T-cell (primary cell): ENCODE measurements at regions not wholly inside any gene's neighbourhood (a gene's known extent, or its start where the extent isn't known, plus 50 kb on each side); places are given as distances from the start of the nearest gene placed in this dataset.

Experiments used
- ATAC-seq, 4 experiments: fragments of 200-7000 bp in 3 of 4; fragments of 150-1000 bp in 1 of 4; cut with Tn5 transposase; replicated peaks in 1 of 4; 1 replicate in 3 of 4; 2 replicates in 1 of 4; pipeline ENCODE4 v1.10.0; 2021; ENCODE audit warnings: moderate library complexity in 3 of 4, mild to moderate bottlenecking in 2 of 4, moderate number of reproducible peaks in 1 of 4
- CTCF ChIA-PET, 2 donors: fragments of 300-600 bp; sonication (Branson Sonifier 250); formaldehyde crosslinking; loops; one replicate each; lab custom pipeline; 2022; ENCODE audit warnings: antibody characterized with exemption in 2 of 2; lab: Charles Lee
- POLR2A ChIA-PET, 2 donors: fragments of 300-600 bp; sonication (Branson Sonifier 250); formaldehyde crosslinking; loops; one replicate each; lab custom pipeline; 2022; ENCODE audit warnings: antibody characterized with exemption in 2 of 2; lab: Charles Lee
- DNase-seq, 35 experiments: peaks; one replicate each; pipeline versions ENCODE4 v3.0.0 to v3.0.0-alpha.2; 2013 to 2023
- H3K27ac ChIP-seq: one replicate; pipeline ENCODE4 v1.5.1; 2013; ENCODE audit warnings: low read length
- H3K27me3 ChIP-seq, 2 experiments: replicated peaks in 1 of 2; 1 replicate in 1 of 2; 2 replicates in 1 of 2; pipeline versions ENCODE4 v1.6.1 to v1.7.0; 2013; ENCODE audit warnings: low read length in 1 of 2, mixed read lengths in 1 of 2; ENCODE audit not compliant: control insufficient read depth in 2 of 2, insufficient read depth in 2 of 2; ENCODE audit errors: extremely low read depth in 1 of 2
- H3K36me3 ChIP-seq, 2 donors: 1 replicate in 1 of 2; 2 replicates in 1 of 2; pipeline versions ENCODE4 v1.6.1 to v1.7.0; 2013; ENCODE audit warnings: low read length in 1 of 2; ENCODE audit not compliant: control insufficient read depth in 2 of 2, insufficient read depth in 1 of 2; ENCODE audit errors: extremely low read depth in 1 of 2
- H3K4me1 ChIP-seq, 2 experiments: 1 replicate in 1 of 2; 2 replicates in 1 of 2; pipeline versions ENCODE4 v1.6.1 to v1.7.0; 2013; ENCODE audit warnings: low read length in 2 of 2, mixed read lengths in 1 of 2; ENCODE audit not compliant: insufficient read depth in 2 of 2, control insufficient read depth in 1 of 2; ENCODE audit errors: extremely low read depth in 1 of 2
- H3K4me3 ChIP-seq, 2 donors: 1 replicate in 1 of 2; 2 replicates in 1 of 2; pipeline versions ENCODE4 v1.5.1 to v1.7.0; 2013; ENCODE audit warnings: mild to moderate bottlenecking in 2 of 2, low read length in 1 of 2, moderate library complexity in 1 of 2; ENCODE audit not compliant: control insufficient read depth in 1 of 2; ENCODE audit errors: extremely low read depth in 1 of 2
- H3K9me3 ChIP-seq: 2 replicates; pipeline ENCODE4 v1.7.0; 2013
- H3K27ac Mint-ChIP-seq, 2 donors: one replicate each; pipeline ENCODE4 v1.8.0; 2020 to 2021; ENCODE audit warnings: mild to moderate bottlenecking in 2 of 2, mixed read lengths in 2 of 2
- H3K27me3 Mint-ChIP-seq, 2 donors: one replicate each; pipeline ENCODE4 v1.8.0; 2021 to 2022; ENCODE audit warnings: mixed read lengths in 2 of 2
- H3K36me3 Mint-ChIP-seq: one replicate; pipeline ENCODE4 v1.8.0; 2021; ENCODE audit warnings: mixed read lengths
- H3K4me1 Mint-ChIP-seq, 3 donors: one replicate each; pipeline ENCODE4 v1.8.0; 2020 to 2022; ENCODE audit warnings: mixed read lengths in 3 of 3, mild to moderate bottlenecking in 1 of 3
- H3K4me3 Mint-ChIP-seq, 3 donors: one replicate each; pipeline ENCODE4 v1.8.0; 2020 to 2022; ENCODE audit warnings: mild to moderate bottlenecking in 3 of 3, mixed read lengths in 3 of 3, moderate library complexity in 3 of 3
- H3K9me3 Mint-ChIP-seq, 3 donors: one replicate each; pipeline ENCODE4 v1.8.0; 2020 to 2022; ENCODE audit warnings: mixed read lengths in 3 of 3
- WGBS: methylation state at CpG from one replicate; pipeline ENCODE4 v1.1.5; 2013; ENCODE audit warnings: missing lambda C conversion rate; ENCODE audit not compliant: insufficient coverage; 5-methylcytosine and 5-hydroxymethylcytosine counted together

DNA sequence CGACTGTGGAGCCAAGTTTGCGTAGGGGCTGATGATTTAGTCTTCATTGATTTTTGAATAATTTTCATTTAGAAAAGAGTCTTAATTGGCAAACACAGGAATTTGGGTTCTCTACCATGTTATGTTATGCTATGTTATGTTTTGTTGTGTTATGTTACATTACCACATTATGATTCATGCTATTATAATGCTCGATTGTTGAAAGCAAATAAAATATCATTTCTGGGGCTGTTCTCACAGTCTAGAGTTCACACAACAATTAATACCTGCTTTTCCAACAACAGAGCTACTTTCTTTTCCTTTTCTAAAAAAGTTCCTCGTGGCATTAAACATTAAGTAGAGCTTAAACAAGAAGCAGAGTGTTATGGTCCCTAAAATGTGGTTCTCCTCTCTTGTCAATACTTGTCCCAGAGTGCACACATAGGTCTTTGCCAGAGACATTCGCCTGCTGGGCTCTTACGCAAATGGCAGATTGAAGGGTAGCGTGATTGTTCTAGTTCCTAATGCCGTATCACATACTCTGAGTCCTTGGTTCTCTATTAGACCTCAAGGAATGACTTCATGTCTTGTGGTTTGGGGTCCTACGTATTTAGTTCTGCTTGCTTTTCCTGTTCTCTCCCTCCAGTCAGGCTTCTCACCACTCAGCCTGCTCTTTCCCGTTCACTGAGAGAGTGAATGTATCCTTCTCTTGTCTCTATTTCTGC, 370.3 kb downstream of the CD109 start:
- WGBS = 35% methylated on average over 6 of the region's 10 CpGs
- no peaks in the 10 kb centered on the region for H3K36me3 Mint-ChIP-seq

DNA sequence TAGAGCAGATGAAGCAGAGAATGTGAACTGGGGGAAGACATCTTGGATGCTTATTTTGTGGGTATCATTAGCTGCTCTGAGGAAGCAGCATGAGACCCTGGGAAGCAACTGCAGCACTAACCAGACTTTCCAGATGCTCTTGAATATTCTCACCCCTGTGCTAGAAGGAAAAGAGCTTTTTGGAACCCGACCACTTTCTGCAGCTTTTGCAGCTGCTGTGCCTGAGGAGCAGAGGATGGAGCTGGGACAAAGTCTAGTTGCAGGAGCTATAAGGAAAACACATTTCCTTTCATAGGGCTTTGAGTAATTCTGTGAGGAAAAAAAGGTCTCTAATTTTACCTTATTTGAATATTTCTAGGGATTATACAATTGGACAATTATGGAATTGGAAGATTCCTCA, 369.7 kb downstream of the CD109 start:
- ATAC-seq (no peak), DNase-seq (no peak)
- Histone ChIP-seq H3K4me3 (no peak overlapping the region), H3K4me1 (no peaks in the 10 kb centered on the region), H3K27ac (no peak overlapping the region), H3K9me3 (no peaks in the 10 kb centered on the region), H3K27me3 (no peaks in the 10 kb centered on the region), H3K36me3 (no peaks in the 10 kb centered on the region)
- no peaks in the 10 kb centered on the region for H3K36me3 Mint-ChIP-seq
- H3K9me3 Mint-ChIP-seq = peaks cover 0 to 3% (median 3%) of the 10 kb centered on the region in 3 donors
- CTCF ChIA-PET = no interaction called here
- no CpG with 5 or more reads among the region's 1 CpG for WGBS
- H3K27me3 Mint-ChIP-seq = no peaks in the 10 kb centered on the region
- POLR2A ChIA-PET = no interaction called here
- no peak overlapping the region for H3K27ac Mint-ChIP-seq
- no peaks in the 10 kb centered on the region for H3K4me1 Mint-ChIP-seq
- no peak overlapping the region for H3K4me3 Mint-ChIP-seq

More for the DNA sequence above, 370.3 kb downstream of the CD109 start:
- POLR2A ChIA-PET = no interaction called here
- no peak overlapping the region for H3K4me3 Mint-ChIP-seq
- DNase-seq (no peak), ATAC-seq (no peak)
- peaks cover 0 to 3% (median 3%) of the 10 kb centered on the region in 3 donors for H3K9me3 Mint-ChIP-seq
- CTCF ChIA-PET = no interaction called here
- no peaks in the 10 kb centered on the region for H3K27me3 ChIP-seq
- no peak overlapping the region for H3K27ac Mint-ChIP-seq
- H3K9me3 ChIP-seq = no peaks in the 10 kb centered on the region
- H3K27me3 Mint-ChIP-seq = no peaks in the 10 kb centered on the region
- H3K4me1 ChIP-seq = no peaks in the 10 kb centered on the region
- H3K4me1 Mint-ChIP-seq = no peaks in the 10 kb centered on the region
- no peaks in the 10 kb centered on the region for H3K36me3 ChIP-seq
- H3K27ac ChIP-seq = no peak overlapping the region
- no peak overlapping the region for H3K4me3 ChIP-seq

DNA sequence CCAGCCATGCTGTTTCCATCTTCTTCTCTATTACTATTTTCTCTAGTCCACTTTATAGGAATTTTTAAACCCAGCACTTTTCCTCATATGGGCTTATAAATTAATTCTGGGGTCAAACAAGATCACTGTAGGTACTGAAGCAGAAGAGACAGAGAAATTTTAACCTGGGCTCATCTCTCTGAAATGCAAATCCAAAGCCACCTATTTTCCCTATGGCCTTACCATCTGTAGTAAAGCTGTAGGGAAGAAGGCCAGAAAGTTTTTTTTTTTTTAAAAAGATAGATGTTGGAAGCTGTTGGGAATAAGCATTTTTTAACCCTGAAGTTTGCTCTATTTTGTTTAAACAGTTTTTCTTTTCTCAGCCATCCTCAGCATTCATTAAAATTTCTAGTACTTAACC, 367.4 kb downstream of the CD109 start:
- Histone ChIP-seq H3K27ac (no peak overlapping the region), H3K4me1 (no peaks in the 10 kb centered on the region), H3K36me3 (no peaks in the 10 kb centered on the region), H3K9me3 (no peaks in the 10 kb centered on the region), H3K4me3 (no peak overlapping the region), H3K27me3 (no peaks in the 10 kb centered on the region)
- H3K9me3 Mint-ChIP-seq = peaks cover 3 to 4% (median 3%) of the 10 kb centered on the region in 3 donors
- ATAC-seq (no peak), DNase-seq (no peak)
- ChIA-PET POLR2A (no interaction called here), CTCF (no interaction called here)
- no peak overlapping the region for H3K4me3 Mint-ChIP-seq
- H3K36me3 Mint-ChIP-seq = no peaks in the 10 kb centered on the region
- no peaks in the 10 kb centered on the region for H3K4me1 Mint-ChIP-seq
- no peak overlapping the region for H3K27ac Mint-ChIP-seq
- no peaks in the 10 kb centered on the region for H3K27me3 Mint-ChIP-seq

DNA sequence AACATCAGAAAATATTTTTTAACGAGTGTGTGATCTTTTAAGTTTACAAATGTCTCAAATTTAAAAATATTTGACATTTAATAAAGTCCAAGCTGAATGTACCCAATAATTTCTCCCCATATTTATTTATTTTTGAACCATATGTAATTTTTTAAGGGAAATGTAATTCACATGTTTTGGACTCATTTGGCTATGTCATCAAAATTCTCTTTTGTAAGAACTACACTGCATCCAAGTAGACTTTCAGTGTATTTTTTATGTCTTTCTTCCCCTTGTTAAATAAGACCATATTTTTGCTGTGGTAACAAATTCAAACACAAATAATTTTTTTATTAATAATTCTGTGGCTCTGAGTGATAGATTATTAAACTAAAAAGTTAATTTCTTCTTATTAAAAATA, 365.2 kb downstream of the CD109 start:
- H3K4me3 ChIP-seq = no peak overlapping the region
- no peaks in the 10 kb centered on the region for H3K36me3 Mint-ChIP-seq
- H3K9me3 Mint-ChIP-seq = peaks cover 0 to 5% (median 4%) of the 10 kb centered on the region in 3 donors
- H3K4me1 Mint-ChIP-seq = no peaks in the 10 kb centered on the region
- no peaks in the 10 kb centered on the region for H3K36me3 ChIP-seq
- no peaks in the 10 kb centered on the region for H3K27me3 ChIP-seq
- no peaks in the 10 kb centered on the region for H3K27me3 Mint-ChIP-seq
- ATAC-seq = no peak
- H3K27ac ChIP-seq = no peak overlapping the region
- ChIA-PET POLR2A (no interaction called here), CTCF (no interaction called here)
- H3K9me3 ChIP-seq = no peaks in the 10 kb centered on the region
- no peak overlapping the region for H3K4me3 Mint-ChIP-seq
- DNase-seq = no peak
- WGBS = no CpG with 5 or more reads among the region's 1 CpG
- H3K4me1 ChIP-seq = no peaks in the 10 kb centered on the region
- H3K27ac Mint-ChIP-seq = no peak overlapping the region

DNA sequence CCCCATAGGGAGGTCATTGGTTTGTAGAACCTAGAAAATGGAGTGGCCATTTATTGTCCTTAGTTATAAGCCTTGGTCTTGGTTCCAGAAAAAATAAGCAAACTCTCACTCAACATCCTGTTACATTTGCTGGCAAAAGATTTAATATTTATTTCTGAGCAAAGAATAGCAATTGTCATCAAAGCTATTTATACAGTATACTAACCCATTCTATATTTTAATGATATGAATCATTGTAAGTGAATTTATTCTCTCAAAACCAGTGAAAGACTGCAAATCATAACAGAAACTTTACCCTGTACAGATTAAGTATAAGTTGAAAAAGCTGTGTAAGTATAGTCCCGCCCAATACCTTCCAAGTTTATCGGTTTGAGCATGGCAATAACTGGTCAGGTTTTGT, 364.4 kb downstream of the CD109 start:
- CTCF ChIA-PET = no interaction called here
- no peak for DNase-seq

DNA sequence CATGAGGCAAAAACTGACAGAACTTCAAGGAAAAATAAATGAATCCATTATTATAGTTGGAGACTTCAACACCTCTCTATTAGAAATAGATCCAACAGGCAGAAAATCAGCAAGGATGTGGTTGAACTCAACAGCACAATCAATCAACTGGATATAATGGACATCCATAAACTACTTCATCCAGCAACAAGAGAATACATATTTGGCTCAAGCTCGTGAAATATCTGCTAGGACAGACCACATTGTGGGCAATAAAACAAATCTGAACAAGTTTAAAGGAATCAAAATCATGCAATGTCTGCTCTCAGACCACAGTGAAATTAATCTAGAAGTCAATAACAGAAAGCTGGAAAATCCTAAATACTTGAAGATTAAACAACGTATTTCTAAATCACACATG, 362.6 kb downstream of the CD109 start:
- H3K4me1 ChIP-seq = no peaks in the 10 kb centered on the region
- no peaks in the 10 kb centered on the region for H3K36me3 Mint-ChIP-seq
- no peaks in the 10 kb centered on the region for H3K27me3 Mint-ChIP-seq
- no peaks in the 10 kb centered on the region for H3K36me3 ChIP-seq
- DNase-seq = no peak
- H3K27ac ChIP-seq = no peak overlapping the region
- ChIA-PET CTCF (no interaction called here), POLR2A (no interaction called here)
- H3K27ac Mint-ChIP-seq = no peak overlapping the region
- ATAC-seq = no peak
- no CpG with 5 or more reads among the region's 2 CpGs for WGBS
- no peaks in the 10 kb centered on the region for H3K9me3 ChIP-seq
- no peaks in the 10 kb centered on the region for H3K27me3 ChIP-seq
- peaks cover 0 to 5% (median 4%) of the 10 kb centered on the region in 3 donors for H3K9me3 Mint-ChIP-seq
- H3K4me1 Mint-ChIP-seq = no peaks in the 10 kb centered on the region
- no peak overlapping the region for H3K4me3 ChIP-seq
- no peak overlapping the region for H3K4me3 Mint-ChIP-seq

More for the DNA sequence above, 364.4 kb downstream of the CD109 start:
- no peak for ATAC-seq
- H3K4me3 Mint-ChIP-seq = no peak overlapping the region
- H3K4me1 ChIP-seq = no peaks in the 10 kb centered on the region
- no peaks in the 10 kb centered on the region for H3K36me3 ChIP-seq
- H3K4me3 ChIP-seq = no peak overlapping the region
- H3K9me3 ChIP-seq = no peaks in the 10 kb centered on the region
- no peak overlapping the region for H3K27ac ChIP-seq
- H3K36me3 Mint-ChIP-seq = no peaks in the 10 kb centered on the region
- no peaks in the 10 kb centered on the region for H3K27me3 Mint-ChIP-seq
- POLR2A ChIA-PET = no interaction called here
- H3K27me3 ChIP-seq = no peaks in the 10 kb centered on the region
- H3K9me3 Mint-ChIP-seq = peaks cover 0 to 5% (median 4%) of the 10 kb centered on the region in 3 donors
- no peaks in the 10 kb centered on the region for H3K4me1 Mint-ChIP-seq
- 88% methylated on average over 2 of the region's 2 CpGs for WGBS
- no peak overlapping the region for H3K27ac Mint-ChIP-seq

DNA sequence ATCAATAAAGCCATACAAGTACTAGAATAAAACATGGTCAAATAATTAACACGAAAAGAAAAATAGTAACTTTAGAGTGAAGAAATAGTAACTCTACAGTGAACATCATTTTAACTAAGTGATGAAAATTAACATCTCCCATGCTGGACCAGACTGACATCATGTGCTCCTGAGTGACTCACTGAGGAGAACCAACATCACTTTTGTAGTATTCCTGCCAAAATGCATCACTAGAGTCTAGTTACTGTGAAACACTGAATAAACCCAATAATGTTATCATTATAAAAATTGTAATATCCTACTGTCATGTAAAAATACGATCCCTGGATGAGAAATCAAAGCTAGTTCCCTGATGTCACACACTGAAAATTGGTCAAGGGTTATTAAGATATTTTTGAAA, 361.3 kb downstream of the CD109 start:
- Mint-ChIP-seq H3K4me1 (no peaks in the 10 kb centered on the region), H3K4me3 (no peak overlapping the region), H3K27ac (no peak overlapping the region), H3K27me3 (no peaks in the 10 kb centered on the region), H3K9me3 (peaks cover 0 to 4% (median 3%) of the 10 kb centered on the region in 3 donors), H3K36me3 (no peaks in the 10 kb centered on the region)
- no CpG with 5 or more reads among the region's 2 CpGs for WGBS
- Histone ChIP-seq H3K27ac (no peak overlapping the region), H3K4me3 (no peak overlapping the region), H3K27me3 (no peaks in the 10 kb centered on the region), H3K9me3 (no peaks in the 10 kb centered on the region), H3K4me1 (no peaks in the 10 kb centered on the region), H3K36me3 (no peaks in the 10 kb centered on the region)
- ATAC-seq (no peak), DNase-seq (no peak)
- POLR2A ChIA-PET = no interaction called here
- CTCF ChIA-PET = no interaction called here
